ENCODE measurements at regions not wholly inside any gene's neighbourhood (a gene's known extent, or its start where the extent isn't known, plus 50 kb on each side); places are given as distances from the start of the nearest gene placed in this dataset.

GRCh38 chr6:142627474-142627873 is 317.5 kb downstream of the HIVEP2 start:
- Histone ChIP-seq H3K36me3 (ENCODE audit: control insufficient read depth in 2 of 2, extremely low read depth in 1 of 2, insufficient read depth in 2 of 2, low read length in 2 of 2) (no peaks in the 10 kb centered on the region), H3K79me2 (ENCODE audit: control insufficient read depth, insufficient read depth, low read length) (no peaks in the 10 kb centered on the region), H3K9me1 (ENCODE audit: control insufficient read depth, extremely low read depth, insufficient read depth, low read length) (no peaks in the 10 kb centered on the region), H3K27me3 (ENCODE audit: control insufficient read depth, extremely low read depth, insufficient read depth, low read length) (no peaks in the 10 kb centered on the region), H3K4me2 (ENCODE audit: control insufficient read depth, extremely low read depth, insufficient read depth, low read depth, low read length) (peak overlapping the region; percentile 61), H4K20me1 (ENCODE audit: control insufficient read depth, extremely low read depth, insufficient read depth, low read length) (no peaks in the 10 kb centered on the region), H3K9me3 (ENCODE audit: control insufficient read depth, low read depth, low read length) (no peaks in the 10 kb centered on the region), H2AFZ (ENCODE audit: control insufficient read depth, low read length) (peak overlapping the region; percentile 31), H3K27ac (ENCODE audit: control insufficient read depth, insufficient read depth, low read length) (peak overlapping the region; percentile 27), H3K9ac (ENCODE audit: control insufficient read depth, extremely low read depth, insufficient read depth, low read length) (no peak overlapping the region), H3K4me3 (ENCODE audit: control insufficient read depth in 2 of 3, extremely low read depth in 1 of 3, insufficient read depth in 2 of 3, low read depth in 1 of 3, low read length in 3 of 3) (peak overlapping the region in 1 of 3 experiments; percentile 15), H3K4me1 (ENCODE audit: control insufficient read depth, extremely low read depth, insufficient read depth, low read length) (peaks cover 9% of the 10 kb centered on the region)
- dilution Hi-C loops (cut with MboI; ENCODE audit: extremely low pct_ligation_motif_present, low sequenced_read_pairs), result no loop called here
- no peak for TF ChIP-seq CTCF (optimal IDR thresholded peaks at IDR 0.05 in 1 of 3, IDR thresholded peaks at IDR 0.05 in 1 of 3, conservative IDR thresholded peaks at IDR 0.05 in 1 of 3; ENCODE audit: extremely low read depth in 1 of 3, insufficient read depth in 2 of 3, low read length in 3 of 3)
- no peak for TF ChIP-seq EZH2 (IDR thresholded peaks at IDR 0.05; ENCODE audit: low read length)
- DNase-seq (ENCODE audit: low read depth, low spot score) (no peak), FAIRE-seq (no peak)

GRCh38 chr6:142631517-142632385 is 313.2 kb downstream of the HIVEP2 start:
- H3K4me2 ChIP-seq (ENCODE audit: control insufficient read depth, extremely low read depth, insufficient read depth, low read depth, low read length), result no peak overlapping the region
- TF ChIP-seq EZH2 (IDR thresholded peaks at IDR 0.05; ENCODE audit: low read length), result no peak
- no peak for TF ChIP-seq CTCF (optimal IDR thresholded peaks at IDR 0.05 in 1 of 3, IDR thresholded peaks at IDR 0.05 in 1 of 3, conservative IDR thresholded peaks at IDR 0.05 in 1 of 3; ENCODE audit: extremely low read depth in 1 of 3, insufficient read depth in 2 of 3, low read length in 3 of 3)
- H3K79me2 ChIP-seq (ENCODE audit: control insufficient read depth, insufficient read depth, low read length), result no peaks in the 10 kb centered on the region

More at GRCh38 chr6:142631517-142632385, 313.2 kb downstream of the HIVEP2 start:
- FAIRE-seq (no peak), DNase-seq (ENCODE audit: low read depth, low spot score) (no peak)
- Histone ChIP-seq H3K4me3 (ENCODE audit: control insufficient read depth in 2 of 3, extremely low read depth in 1 of 3, insufficient read depth in 2 of 3, low read depth in 1 of 3, low read length in 3 of 3) (no peak overlapping the region), H3K4me1 (ENCODE audit: control insufficient read depth, extremely low read depth, insufficient read depth, low read length) (peaks cover 2% of the 10 kb centered on the region), H3K36me3 (ENCODE audit: control insufficient read depth in 2 of 2, extremely low read depth in 1 of 2, insufficient read depth in 2 of 2, low read length in 2 of 2) (no peaks in the 10 kb centered on the region), H3K27me3 (ENCODE audit: control insufficient read depth, extremely low read depth, insufficient read depth, low read length) (no peaks in the 10 kb centered on the region), H3K27ac (ENCODE audit: control insufficient read depth, insufficient read depth, low read length) (no peak overlapping the region), H3K9me1 (ENCODE audit: control insufficient read depth, extremely low read depth, insufficient read depth, low read length) (no peaks in the 10 kb centered on the region), H3K9me3 (ENCODE audit: control insufficient read depth, low read depth, low read length) (no peaks in the 10 kb centered on the region), H3K9ac (ENCODE audit: control insufficient read depth, extremely low read depth, insufficient read depth, low read length) (no peak overlapping the region), H2AFZ (ENCODE audit: control insufficient read depth, low read length) (no peak overlapping the region), H4K20me1 (ENCODE audit: control insufficient read depth, extremely low read depth, insufficient read depth, low read length) (no peaks in the 10 kb centered on the region)
- dilution Hi-C loops (cut with MboI; ENCODE audit: extremely low pct_ligation_motif_present, low sequenced_read_pairs), result no loop called here
